Gastrocnemius medialis (tissue), 4 donors: ENCODE measurements at regions not wholly inside any gene's neighbourhood (a gene's known extent, or its start where the extent isn't known, plus 50 kb on each side); places are given as distances from the start of the nearest gene placed in this dataset.

ENCODE experiments used
- POLR2A ChIP-seq, 2 donors: fragments of 450-650 bp; IDR thresholded peaks; one replicate each; pipeline ENCODE4 v1.6.1; 2017; ENCODE audit warnings: antibody characterized with exemption in 2 of 2, mild to moderate bottlenecking in 2 of 2, moderate library complexity in 2 of 2
- TF ChIP-seq, protein P1 (sequence below), 5 experiments: fragments of 450-650 bp in 3 of 5; fragments of 200-600 bp in 2 of 5; sonication (generic) in 2 of 5; IDR thresholded peaks in 4 of 5; conservative IDR thresholded peaks in 1 of 5; 1 replicate in 4 of 5; 2 replicates in 1 of 5; pipeline ENCODE4 v1.5.1; 2016 to 2019; ENCODE audit warnings: antibody characterized with exemption in 5 of 5, mild to moderate bottlenecking in 3 of 5, moderate library complexity in 3 of 5

DNA sequence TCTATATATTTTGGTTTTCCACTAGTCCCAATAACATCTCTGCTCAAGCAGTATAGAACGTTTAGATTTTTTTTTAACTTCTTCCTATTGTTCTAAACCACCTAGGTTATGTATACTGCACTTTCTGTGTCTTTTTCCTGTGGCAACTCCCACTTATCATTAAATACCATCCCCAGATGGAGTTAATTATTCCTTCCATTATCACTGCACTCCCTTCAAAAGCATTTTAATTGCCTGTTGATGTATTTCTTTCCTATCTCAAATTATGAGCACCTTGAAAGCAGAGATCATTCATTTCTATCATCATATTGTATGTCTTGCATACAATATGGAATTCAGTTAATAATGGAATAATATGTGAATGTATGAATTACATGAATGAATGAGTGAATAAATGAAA, 148.0 kb downstream of the HGF start:
- TF ChIP-seq, protein P1, sequence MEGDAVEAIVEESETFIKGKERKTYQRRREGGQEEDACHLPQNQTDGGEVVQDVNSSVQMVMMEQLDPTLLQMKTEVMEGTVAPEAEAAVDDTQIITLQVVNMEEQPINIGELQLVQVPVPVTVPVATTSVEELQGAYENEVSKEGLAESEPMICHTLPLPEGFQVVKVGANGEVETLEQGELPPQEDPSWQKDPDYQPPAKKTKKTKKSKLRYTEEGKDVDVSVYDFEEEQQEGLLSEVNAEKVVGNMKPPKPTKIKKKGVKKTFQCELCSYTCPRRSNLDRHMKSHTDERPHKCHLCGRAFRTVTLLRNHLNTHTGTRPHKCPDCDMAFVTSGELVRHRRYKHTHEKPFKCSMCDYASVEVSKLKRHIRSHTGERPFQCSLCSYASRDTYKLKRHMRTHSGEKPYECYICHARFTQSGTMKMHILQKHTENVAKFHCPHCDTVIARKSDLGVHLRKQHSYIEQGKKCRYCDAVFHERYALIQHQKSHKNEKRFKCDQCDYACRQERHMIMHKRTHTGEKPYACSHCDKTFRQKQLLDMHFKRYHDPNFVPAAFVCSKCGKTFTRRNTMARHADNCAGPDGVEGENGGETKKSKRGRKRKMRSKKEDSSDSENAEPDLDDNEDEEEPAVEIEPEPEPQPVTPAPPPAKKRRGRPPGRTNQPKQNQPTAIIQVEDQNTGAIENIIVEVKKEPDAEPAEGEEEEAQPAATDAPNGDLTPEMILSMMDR (IDR thresholded peaks at IDR 0.05 in 4 of 5, conservative IDR thresholded peaks at IDR 0.05 in 1 of 5) = no peak
- TF ChIP-seq POLR2A (IDR thresholded peaks at IDR 0.05) = no peak
